ENCODE measurements at regions not wholly inside any gene's neighbourhood (a gene's known extent, or its start where the extent isn't known, plus 50 kb on each side); places are given as distances from the start of the nearest gene placed in this dataset.

DNA sequence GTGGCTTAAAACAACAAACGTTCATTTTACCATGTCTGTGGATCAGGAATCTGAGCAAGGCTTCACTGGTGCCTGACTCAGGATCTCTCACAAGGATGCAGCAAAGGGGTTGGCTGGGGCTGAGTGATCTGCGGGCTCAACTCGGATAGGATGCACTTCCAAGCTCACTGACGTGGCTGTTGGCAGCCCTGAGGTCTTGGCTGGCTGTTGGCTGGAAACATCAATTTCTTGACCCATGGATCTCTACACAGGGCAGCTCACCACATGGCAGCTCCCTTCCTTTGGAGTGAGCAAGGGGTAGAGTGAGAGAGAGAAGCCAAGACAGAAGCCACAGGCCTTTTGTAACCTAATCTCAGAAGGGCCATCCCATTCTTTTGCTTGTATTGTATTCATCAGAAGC, 202.1 kb downstream of the NXNL2 start:
- no peak for DNase-seq

DNA sequence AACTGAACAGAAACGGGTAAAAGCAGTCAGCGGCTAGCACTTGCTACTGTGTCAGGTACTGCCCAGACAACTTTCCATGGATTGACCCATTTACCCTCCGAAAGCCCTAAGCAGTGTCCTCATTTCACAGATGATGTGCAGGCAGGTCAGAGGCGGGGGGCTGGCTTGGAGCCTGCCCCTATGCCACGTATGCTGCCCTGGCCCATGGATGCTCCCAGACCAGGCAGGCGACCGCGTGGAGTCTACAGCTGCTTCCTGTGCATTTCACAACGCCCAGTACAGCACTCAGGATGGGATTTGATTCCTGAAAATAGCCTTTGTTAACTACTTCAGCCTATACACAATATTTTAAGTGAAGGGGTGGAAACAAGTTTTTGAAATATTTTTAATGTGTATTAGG, 202.9 kb downstream of the NXNL2 start:
- DNase-seq = no peak

DNA sequence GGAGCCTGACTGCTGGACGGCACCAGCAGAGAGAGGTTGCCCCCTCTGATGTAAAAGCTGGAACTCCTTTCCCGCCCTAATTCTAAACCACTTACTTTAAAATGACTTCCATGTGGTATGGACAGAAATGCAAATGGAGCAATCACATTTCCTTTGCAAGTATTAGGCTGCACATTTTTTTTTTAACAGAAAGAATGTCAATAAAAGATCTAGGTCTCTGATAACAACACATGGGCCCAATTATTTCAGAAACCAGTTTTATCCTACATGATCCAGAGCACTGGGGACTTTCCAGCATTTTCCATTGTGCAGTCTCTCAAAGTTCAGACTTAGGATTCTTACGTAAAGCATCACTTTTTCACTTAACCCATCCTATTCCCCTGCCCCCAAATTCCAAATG, 203.7 kb downstream of the NXNL2 start:
- no peak for DNase-seq

DNA sequence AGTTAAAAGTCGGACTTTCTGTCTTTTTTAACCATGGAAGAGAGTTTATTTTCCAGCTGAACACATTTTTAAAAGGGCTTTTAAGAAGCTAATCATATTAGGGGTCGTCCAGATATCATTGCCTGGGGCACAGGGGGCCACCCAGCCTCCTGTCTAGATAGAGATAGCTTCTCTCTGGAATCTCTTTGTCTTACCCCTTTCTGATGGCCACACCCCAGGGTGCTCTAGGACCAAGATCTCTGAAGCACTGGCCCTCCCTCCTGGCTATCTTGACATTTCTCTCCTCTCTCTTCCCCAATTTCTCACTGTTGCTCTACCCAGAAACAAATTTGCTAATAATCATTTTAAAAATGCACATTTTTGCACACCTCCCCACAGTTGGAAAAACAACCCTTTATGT, 204.4 kb downstream of the NXNL2 start:
- DNase-seq = no peak

DNA sequence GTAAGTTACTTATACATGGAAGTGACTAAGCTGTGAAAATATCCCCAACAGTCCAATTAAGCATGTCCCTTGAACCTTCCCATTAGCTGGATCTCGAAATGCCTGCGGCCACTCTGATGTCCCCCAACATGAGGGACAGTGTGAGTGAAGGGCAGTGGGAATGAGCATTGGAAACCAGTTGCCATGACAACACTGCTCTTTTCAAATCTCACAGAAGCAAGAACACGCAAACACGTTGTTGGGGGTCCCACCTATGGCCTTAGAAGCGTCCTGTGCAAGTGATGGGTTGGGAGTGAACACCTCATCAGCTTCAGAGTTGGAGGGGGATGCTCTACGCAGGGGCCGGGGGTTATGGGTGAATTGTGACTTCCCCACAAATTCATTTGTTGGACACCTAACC, 205.9 kb downstream of the NXNL2 start:
- DNase-seq = no peak

DNA sequence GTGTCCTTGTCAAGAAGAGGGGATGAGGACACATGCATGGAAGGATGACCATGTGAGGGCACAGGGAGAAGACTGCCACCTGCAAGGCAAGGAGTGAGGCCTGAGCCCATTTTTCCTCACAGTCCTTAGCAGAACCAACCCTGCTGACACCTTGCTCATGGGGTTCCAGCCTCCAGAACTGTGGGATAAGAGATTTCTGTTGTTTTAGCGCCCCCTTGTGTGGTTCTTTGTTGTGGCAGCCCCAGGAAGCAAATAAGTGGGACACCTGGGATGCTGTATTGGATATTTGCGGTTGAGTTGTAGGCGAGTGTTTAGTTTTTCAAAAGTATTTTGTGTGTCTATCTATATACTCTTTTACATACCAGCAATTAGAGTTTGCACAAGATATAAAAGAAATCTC, 206.4 kb downstream of the NXNL2 start:
- DNase-seq = no peak

DNA sequence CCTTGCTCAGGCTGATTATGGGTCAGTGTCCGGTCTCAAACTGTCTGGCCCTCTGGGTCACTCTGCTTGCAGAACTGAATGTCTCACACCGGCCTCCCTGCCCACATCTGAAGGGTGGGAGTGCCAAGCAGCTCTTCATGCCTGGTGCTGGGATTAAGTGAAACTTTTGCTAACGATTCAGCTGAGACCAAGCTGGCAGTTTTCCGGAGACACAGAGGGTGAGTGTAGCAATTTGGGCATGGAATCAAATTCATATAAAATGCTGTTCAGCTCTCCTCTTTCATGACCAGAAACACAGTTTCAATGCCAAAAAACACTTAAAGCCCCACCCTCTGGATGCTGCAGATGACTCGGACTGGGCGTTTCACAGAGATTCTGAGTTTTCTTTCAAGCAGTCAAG, 207.5 kb downstream of the NXNL2 start:
- no peak for DNase-seq

DNA sequence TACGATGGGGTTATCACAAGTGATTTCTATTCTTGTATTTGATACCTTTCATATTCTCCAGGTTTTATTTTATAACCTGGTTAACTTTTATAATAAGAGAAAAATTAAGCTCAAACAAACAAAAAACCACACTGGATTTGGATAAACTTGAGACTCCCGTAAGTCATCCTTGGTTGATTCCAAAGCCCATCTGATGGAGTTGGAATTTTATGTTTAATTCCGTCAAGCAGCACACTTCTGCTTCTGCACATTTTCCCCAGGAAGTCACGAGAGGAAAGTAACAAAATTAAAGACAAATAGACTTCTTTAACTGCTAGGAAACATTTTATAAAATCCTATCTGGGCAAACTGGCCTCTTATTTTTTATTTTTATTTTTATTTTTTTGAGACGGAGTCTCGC, 207.9 kb downstream of the NXNL2 start:
- no peak for DNase-seq

DNA sequence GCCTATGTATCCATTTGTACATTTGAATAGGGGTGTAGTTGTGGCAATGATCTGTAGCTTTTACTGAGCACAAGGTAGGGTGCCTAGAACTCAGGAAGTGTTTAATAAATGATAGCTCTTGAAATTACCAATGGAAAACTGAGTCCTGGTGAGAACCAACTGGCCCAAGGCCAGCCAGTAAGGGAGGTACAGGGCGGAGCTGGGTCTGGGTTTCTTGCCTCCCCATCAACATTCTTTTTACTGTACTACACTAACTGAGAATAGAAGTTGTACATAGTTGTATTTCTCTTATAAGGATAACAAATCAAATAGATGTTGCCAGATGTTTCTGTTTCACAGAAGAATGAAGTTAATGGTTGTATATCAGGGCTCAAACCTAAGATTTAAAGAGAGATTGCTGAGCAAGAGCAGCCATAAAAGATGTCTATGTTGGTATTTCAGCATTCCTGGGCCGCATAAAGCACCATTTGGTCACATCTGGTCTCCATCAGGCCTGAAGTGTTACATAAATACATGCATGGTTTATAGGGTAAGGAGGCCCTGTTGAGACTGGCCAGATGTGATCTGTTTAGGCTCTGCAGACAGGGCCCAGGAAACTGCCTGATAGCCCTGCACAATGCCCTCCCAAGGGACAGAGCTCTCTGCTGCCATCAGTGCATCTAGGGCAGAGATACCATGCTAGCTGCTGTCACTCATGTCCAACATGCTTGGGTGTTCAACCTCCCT, 210.5 kb downstream of the NXNL2 start:
- DNase-seq = no peak

DNA sequence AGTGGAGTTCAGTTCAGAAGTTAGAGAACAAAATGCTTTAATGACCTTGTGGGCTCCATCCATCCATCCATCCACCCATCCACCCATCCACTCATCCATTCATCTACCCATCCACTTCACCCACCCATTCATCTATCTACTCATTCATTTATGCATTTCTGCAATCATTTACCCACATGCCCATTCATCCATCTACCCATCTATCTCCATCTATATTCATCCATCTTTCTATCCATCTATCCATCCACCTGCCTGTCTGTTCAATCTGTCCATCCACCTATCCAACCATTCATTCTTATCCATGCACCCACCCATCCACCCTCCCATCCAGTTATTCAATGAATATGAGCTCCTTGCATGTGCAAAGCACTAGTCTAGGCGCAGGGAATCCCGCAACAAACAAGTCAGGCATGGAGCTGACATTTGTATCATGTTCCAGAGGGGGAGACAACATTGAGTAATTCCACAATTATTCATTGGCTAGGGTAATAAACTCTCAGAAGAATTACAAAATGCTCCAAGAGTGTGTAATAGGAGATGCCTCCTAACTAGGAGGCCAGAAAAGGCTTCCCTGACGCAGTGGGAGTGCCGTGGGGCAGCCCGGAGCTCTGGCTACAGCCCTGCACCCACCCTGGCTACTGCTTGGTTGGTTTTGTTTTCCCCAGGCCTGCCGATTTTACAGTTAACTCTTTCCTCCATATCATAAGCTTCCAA, 211.2 kb downstream of the NXNL2 start:
- DNase-seq = no peak

DNA sequence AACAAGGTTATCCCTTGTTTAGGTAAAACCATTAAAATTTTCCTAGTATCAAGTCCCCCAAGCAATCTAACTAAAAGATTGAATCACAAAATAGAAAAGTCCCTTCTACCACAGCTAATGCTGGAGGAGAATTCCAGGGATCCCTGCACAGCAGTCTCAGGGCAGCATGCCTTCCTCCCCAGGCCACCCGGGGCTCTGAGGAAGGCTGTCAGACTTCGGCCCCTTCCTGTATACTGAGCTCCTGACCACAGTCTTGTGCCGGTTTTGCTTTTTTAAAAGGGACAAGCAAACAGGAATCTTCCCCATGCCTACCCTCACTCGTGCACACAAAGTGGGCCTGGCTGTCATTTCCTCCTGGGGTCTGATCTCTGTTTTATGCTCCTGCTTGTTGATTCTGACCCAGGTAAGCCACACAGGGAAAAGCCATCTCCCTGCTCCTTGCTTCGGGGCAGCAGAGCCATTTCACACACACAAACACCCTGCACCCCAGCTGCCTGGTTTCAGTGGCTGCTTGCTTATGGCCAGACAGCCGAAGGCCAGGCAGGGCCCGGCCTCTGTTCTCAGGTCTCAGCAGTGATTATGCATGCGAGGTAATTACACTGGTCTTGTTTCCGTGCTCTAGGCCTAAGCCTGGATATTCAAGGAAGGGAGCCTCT, 211.9 kb downstream of the NXNL2 start:
- DNase-seq = no peak

DNA sequence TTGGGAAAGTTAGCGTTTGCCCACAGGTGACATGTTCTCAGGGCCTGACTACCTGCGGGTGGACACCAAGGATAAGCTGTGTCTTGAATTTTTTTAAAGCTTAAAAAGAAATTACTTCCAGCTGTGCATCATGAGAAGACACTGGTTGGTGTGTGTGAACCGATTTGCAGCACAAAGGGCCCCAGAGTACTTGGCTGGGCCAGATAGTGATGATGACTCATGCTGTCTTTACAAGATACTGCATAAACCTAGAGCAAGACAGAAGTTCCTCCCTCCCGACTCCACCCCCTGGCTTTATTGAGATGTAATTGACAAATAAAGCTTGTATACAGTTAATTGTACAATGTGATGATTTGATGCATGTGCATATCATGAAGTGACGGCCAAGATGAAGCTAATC, 212.8 kb downstream of the NXNL2 start:
- no peak for DNase-seq

DNA sequence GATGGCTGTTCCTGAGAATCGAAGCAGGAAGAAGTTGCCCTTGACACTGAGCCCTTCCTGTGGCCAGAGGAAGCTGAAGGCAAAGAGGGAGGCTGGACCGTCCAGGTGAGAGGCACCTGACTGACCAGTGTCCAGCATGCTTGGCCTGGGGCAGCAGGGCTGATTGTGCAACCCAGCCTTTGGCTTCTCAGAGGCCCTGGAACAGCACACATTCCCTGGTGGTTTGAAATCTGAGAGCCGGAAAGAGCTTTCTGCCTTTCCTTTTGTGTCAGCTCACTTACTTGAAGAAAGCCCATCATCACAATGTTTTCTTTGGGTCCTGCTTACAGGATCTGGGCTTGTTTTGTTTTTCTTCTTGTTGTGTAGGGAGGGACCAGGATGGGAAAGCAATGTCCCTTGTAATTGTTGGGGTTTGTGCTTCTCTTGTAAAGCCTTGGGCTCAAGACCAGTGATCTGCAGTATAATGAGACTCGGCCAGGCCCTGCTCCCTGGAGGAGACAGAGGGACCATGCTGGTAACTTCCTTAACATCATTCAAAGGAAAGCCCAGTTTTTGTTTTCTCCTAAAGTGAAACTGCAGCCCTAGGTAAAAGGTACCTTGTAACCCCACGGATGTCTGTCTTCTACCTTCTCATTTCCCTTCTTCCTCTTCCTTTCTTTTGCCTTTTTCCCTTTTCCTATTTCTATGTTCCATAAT, 213.7 kb downstream of the NXNL2 start:
- no peak for DNase-seq

DNA sequence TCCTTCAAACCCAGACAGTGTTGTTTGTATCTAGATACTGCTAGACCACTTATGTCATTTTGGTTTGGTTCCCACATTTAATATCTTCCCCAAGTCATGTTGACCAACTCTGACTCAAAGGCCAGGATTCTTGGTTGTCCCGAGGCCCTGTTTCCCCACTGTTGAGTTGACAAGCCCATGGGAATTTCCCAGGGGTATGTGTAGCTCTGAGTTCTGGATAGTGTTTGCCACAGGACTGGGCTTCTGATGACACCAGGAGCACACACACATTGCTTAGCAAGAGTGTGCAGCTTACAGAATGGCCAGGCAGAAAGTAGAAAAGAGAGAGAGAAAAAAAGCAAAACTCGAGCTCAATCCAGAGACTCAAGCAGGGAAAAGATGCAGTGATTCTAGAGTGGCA, 214.4 kb downstream of the NXNL2 start:
- DNase-seq = no peak

DNA sequence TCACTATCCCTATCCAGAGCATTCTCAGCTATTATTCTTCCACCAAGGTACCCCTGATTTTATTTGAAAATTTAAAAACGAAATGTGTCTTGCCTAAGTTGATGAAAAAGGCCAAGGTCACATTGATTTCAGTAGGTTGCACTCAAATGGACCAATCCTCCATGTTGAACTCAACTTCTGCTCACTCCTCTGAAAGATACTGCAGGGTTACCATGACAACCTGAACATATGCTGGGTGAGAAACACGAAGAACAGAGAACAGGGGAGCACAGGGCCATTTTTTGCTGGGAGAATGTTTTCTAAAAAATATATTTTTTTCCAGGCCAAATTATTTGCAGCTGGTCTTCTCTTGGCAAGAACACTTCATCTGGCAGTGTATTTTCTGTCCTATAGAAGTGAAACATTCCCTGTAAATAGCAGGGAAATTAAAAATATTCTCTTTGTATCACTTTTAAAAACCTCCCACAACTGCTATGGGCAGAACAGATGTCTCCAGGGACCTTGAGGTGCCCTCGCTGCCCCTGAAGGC, 215.9 kb downstream of the NXNL2 start:
- no peak for DNase-seq

DNA sequence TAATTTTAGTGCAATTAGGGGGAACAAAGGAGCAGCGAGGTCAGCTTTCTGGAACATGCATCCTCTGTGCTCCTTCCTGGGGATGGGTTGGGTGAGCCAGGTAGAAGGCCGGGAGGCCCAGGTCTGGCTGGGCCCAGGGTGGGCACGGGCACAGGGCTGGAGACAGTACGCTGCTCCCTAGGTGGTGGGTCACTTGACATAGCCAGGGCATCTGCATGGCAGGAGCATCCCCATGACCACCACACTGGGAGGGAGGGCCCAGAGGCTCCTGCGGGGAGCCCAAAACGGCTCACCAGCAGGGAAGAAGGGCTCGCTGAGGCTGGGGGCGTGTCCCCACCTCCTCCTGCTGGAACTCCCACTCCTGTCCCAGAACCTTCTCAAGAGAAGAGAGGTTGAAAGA, 216.8 kb downstream of the NXNL2 start:
- DNase-seq = no peak

DNA sequence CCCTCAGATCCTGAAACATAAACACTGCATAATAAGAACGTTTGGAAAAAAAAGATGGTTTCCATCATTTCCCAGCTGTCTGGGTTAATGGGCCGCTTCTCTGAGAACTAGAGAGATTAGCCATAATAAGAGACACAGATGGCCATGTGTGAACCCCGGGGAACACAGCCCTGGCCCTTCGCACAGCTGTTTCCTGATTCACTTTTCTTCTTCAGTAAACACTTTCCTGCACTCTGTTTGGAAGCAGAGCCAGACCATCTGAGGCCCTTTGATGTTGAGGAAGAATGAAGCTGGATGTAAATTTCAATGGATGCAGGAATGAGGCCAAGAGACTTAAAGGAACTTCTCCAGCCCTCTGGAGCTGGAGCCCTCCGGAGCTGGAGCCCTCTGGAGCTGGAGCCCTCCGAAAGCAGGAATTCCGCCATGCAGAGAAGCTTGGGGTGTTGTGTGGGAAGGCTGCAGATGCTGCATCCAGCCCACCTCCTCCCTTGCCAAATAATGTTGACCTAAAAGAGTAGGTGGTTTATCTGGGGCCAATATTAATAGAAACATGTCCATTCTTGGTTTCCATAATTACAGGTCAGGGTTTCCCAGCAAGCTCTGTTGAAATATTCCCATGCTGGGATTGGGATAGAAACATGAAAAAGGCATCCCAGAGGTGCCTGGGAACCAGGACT, 218.9 kb downstream of the NXNL2 start:
- no peak for DNase-seq

DNA sequence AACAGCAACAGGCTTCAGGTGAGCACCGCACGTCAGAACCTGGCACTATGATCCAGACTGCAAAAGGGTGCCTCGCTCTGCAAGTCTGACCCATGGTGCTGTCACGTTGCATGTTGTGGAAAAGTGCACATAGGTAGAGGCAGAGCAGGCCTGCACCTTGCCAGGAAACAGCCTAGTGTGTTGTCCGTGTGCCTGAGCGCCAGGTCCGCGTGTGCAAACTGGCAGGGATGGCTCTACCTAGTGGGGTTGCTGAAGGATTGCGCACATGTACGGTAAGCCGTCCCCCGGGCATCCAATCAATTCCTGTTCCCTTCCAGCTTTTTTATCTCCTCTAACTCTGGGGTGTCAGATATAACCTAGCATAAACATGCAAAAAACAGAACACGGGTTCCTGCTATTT, 219.5 kb downstream of the NXNL2 start:
- no peak for DNase-seq

DNA sequence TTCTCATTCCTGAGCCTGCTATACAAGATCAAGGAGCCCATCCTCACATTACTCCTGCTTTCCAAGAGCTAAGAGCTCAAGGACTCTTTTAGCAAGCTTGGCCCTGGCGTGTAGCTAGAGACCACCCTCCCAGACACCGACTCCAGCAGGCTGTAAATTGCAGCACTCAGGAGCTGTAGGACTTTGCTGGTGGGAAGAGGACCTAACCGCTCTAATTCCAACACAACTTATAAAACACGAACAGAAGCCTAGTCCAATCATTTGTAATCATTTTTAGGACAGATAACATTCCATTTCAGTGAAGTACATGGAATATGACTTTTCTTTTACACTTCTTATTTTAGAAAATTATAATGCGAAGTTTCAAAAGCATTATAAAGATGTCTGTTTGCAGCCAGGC, 219.9 kb downstream of the NXNL2 start:
- DNase-seq = no peak

DNA sequence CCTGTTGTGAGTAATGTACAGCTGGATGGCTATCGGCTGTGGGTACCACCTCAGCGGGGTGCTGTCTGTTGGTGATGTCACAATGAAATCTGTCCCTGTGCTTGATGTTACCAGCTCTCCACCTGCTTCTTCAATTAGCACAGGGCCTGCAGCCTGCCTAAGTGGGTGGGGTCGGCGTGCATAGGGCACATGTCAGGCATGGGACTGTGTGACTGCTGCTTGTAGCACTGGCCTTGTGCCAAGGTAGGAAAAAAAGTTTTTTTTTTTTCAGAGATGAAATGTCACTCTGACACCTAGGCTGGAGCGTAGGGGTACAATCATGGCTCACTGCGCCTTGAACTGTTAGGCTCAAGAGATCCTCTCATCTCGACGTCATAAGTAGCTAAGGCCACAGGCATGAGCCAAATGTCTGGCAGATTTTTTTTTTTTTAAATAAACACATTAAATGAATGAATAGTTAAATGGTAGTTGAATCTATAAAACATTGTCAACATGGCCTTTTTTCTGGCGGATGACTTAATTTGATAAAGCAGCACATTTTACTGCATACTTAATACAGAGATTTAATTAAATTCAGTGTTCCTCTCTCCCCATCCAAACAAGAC, 222.5 kb downstream of the NXNL2 start:
- DNase-seq = peak; percentile 79

DNA sequence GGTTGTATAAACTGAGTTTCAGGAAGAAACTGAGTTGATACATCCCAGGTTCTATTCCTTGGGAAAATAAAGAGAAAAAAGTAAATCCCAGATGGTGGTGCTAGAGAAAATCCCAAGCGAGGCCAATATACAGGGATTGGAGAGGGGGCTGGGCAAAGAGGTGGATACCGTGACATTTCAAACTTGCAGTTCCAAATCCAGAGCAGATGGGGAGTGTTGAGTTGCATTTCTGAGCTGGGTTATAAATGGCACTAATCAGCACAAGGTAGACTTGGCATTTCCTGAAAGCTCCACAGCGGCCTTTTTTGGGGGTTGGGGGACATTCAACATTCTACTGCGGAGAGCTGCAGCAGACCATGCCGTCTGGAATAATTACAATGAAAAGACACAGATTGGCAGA, 224.4 kb downstream of the NXNL2 start:
- DNase-seq = no peak

DNA sequence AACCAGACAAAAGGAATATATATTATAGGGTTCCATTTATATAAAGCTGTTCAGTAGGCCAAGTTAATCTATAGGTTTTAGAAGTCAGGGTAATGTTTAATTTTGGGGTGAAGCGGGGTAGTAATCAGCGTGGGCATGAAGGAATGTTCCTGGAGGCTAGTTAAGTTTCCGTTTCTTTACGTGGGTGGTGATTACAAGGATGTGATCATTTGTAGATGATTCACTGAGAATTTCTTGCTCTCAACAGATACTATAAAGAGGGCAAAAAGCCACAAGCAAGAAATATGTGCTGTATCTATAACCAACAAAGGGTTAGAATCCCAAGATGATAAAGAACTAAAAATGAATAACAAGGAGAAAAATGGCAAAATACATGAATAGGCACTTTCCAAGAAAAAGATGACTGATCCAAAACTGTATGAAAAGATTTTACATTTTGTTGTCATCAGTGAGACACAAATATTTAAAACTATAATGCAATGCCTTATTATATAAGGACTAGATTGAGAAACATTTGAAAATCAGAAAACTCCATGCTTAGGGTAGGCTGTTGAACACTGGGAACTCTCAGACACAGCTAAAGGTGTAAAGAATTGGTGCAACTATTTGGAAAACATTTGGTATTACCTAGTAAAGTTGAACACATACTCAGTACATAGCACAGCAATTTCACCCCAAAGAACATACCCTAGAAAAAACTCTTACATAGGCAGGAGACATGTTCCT, 224.3 kb upstream of the S1PR3 start:
- no peak for DNase-seq
